Upper lobe of left lung (tissue), 6 donors: ENCODE measurements at regions not wholly inside any gene's neighbourhood (a gene's known extent, or its start where the extent isn't known, plus 50 kb on each side); places are given as distances from the start of the nearest gene placed in this dataset.

Experiments
- ATAC-seq, 2 donors: fragments of 200-7000 bp; cut with Tn5 transposase; one replicate each; pipeline ENCODE4 v1.9.1; 2022; ENCODE audit warnings: mild to moderate bottlenecking in 2 of 2, moderate library complexity in 2 of 2; ENCODE audit not compliant: low FRiP score in 2 of 2
- DNase-seq, 2 donors: peaks; one replicate each; pipeline ENCODE4 v3.0.0-alpha.2; 2019 to 2020
- H3K27ac ChIP-seq, 4 donors: fragments of 200-600 bp; sonication (generic); one replicate each; pipeline ENCODE4 v1.5.1; 2016 to 2019
- H3K27me3 ChIP-seq, 4 donors: fragments of 200-600 bp; sonication (generic); one replicate each; pipeline ENCODE4 v1.5.1; 2017 to 2019
- H3K36me3 ChIP-seq, 4 donors: fragments of 200-600 bp; sonication (generic); one replicate each; pipeline ENCODE4 v1.5.1; 2016 to 2019
- H3K4me1 ChIP-seq, 4 donors: fragments of 200-600 bp; sonication (generic); one replicate each; pipeline ENCODE4 v1.5.1; 2018 to 2019
- H3K4me3 ChIP-seq, 4 donors: fragments of 200-600 bp; sonication (generic); one replicate each; pipeline ENCODE4 v1.5.1; 2017 to 2019; ENCODE audit warnings: mild to moderate bottlenecking in 2 of 4, moderate library complexity in 1 of 4
- H3K9me3 ChIP-seq, 4 donors: fragments of 200-600 bp; sonication (generic); one replicate each; pipeline ENCODE4 v1.5.1; 2018 to 2019
- EP300 ChIP-seq, 4 donors: sonication (generic); formaldehyde crosslinking; IDR thresholded peaks; one replicate each; pipeline ENCODE4 v1.5.1; 2017; ENCODE audit warnings: antibody characterized with exemption in 4 of 4, control low read depth in 2 of 4
- POLR2A ChIP-seq, 4 donors: fragments of 450-650 bp; IDR thresholded peaks; one replicate each; pipeline ENCODE4 v1.5.1; 2016 to 2017; ENCODE audit warnings: antibody characterized with exemption in 4 of 4, mild to moderate bottlenecking in 2 of 4
- POLR2AphosphoS5 ChIP-seq, 2 donors: sonication (generic); formaldehyde crosslinking; IDR thresholded peaks; one replicate each; pipeline ENCODE4 v1.5.1; 2017; ENCODE audit warnings: antibody characterized with exemption in 2 of 2
- WGBS, 2 donors: methylation state at CpG; one replicate each; pipeline ENCODE4 v1.1.5; 2017 to 2018; 5-methylcytosine and 5-hydroxymethylcytosine counted together
- TF ChIP-seq, protein P1 (sequence below), 6 experiments: fragments of 450-650 bp in 4 of 6; fragments of 200-600 bp in 2 of 6; sonication (generic) in 2 of 6; IDR thresholded peaks; one replicate each; pipeline ENCODE4 v1.5.1; 2016 to 2019; ENCODE audit warnings: antibody characterized with exemption in 6 of 6
- donor health status: DM: no; HTN: no; CAD: no; lungs with moderate emphysema.
- donor health status: DM: no; HTN: yes; CAD: no; lungs with severe emphysema.

DNA sequence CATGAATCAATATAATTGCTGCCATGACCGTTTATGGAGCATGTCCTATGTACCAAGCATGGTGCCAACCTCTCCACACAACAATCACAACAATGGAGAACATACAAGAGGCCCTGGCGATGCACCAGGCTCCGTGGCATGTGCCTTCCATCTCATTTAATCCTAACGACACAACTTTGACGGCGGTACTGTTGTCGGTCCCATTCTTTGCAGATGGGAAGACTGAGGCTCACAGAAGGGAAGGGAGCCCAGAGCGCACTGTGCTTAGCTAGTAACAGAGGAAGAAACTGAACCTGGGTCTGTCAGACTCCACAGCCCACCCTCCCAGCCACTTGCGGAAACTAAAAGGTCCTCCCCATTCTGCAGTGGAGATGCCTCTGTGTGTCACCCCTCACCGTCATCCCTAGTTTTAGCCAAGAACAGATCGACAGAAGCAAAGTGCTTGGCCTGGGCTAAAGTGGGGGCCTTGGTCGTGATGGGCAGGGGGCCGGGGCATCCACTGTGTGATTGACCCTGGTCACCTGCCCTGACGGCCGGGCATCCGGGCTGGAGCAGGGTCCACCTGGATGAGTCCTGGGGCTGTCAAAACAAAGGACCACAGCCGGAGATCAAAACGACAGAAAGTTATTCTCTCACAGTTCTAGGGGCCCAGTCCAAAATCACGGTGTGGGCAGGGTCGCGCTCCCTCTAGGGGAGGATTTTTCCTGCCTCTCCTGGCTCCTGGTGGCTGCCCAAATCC is 183.9 kb downstream of the C16orf95 start:
- no peaks in the 10 kb centered on the region for H3K4me1 ChIP-seq
- 89 to 93% methylated on average over 13 to 21 of the region's 21 CpGs for WGBS, 2 donors
- no peaks in the 10 kb centered on the region for H3K36me3 ChIP-seq
- H3K9me3 ChIP-seq: peaks cover 0 to 11% (median 0%) of the 10 kb centered on the region in 4 donors
- DNase-seq (no peak), ATAC-seq (no peak)
- H3K27ac ChIP-seq: no peak overlapping the region
- H3K4me3 ChIP-seq: no peak overlapping the region
- H3K27me3 ChIP-seq: no peaks in the 10 kb centered on the region
- no peak for TF ChIP-seq POLR2AphosphoS5 (IDR thresholded peaks at IDR 0.05)
- TF ChIP-seq, protein P1, sequence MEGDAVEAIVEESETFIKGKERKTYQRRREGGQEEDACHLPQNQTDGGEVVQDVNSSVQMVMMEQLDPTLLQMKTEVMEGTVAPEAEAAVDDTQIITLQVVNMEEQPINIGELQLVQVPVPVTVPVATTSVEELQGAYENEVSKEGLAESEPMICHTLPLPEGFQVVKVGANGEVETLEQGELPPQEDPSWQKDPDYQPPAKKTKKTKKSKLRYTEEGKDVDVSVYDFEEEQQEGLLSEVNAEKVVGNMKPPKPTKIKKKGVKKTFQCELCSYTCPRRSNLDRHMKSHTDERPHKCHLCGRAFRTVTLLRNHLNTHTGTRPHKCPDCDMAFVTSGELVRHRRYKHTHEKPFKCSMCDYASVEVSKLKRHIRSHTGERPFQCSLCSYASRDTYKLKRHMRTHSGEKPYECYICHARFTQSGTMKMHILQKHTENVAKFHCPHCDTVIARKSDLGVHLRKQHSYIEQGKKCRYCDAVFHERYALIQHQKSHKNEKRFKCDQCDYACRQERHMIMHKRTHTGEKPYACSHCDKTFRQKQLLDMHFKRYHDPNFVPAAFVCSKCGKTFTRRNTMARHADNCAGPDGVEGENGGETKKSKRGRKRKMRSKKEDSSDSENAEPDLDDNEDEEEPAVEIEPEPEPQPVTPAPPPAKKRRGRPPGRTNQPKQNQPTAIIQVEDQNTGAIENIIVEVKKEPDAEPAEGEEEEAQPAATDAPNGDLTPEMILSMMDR (IDR thresholded peaks at IDR 0.05): no peak
- no peak for TF ChIP-seq EP300 (IDR thresholded peaks at IDR 0.05)
- TF ChIP-seq POLR2A (IDR thresholded peaks at IDR 0.05): no peak

DNA sequence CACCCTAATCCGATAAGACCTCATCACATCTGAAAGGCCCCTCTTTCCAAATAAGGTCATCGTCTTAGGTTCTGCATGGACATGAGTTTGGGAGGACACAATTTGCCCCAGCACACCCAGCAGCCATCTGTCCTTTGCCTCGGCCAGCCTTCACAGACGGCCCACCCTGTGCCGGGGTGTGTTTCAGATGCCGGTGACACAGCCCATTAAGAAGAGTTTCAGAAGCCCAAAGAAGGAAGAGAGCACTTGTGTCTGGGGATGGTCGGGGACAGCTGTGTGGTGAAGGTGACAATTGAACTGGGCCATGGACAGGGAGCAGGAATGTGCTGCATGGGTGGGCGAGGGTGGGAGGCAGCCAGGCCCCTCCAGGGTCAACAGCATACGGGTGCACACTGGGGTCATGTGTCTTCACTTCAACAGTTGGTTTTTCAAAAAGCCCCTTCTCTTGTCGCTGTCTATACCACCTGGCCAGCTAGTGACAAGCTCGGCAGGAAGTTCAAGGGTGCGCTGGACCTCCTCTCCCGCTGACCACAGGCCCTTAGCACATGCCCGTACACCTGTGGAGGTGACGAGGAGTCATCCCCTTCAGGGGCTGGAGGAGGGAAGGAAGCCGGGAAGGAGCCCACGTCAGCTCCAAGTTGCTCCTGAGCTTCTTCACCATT is 183.1 kb downstream of the C16orf95 start:
- WGBS, 2 donors: 91 to 93% methylated on average over 14 to 17 of the region's 17 CpGs
- TF ChIP-seq EP300 (IDR thresholded peaks at IDR 0.05) (no peak), POLR2A (IDR thresholded peaks at IDR 0.05) (no peak), POLR2AphosphoS5 (IDR thresholded peaks at IDR 0.05) (no peak)
- TF ChIP-seq, protein P1 (IDR thresholded peaks at IDR 0.05): no peak
- Histone ChIP-seq H3K4me1 (no peaks in the 10 kb centered on the region), H3K27me3 (no peaks in the 10 kb centered on the region), H3K9me3 (peaks cover 0 to 11% (median 0%) of the 10 kb centered on the region in 4 donors), H3K36me3 (no peaks in the 10 kb centered on the region), H3K27ac (no peak overlapping the region), H3K4me3 (no peak overlapping the region)
- DNase-seq: no peak
- no peak for ATAC-seq

DNA sequence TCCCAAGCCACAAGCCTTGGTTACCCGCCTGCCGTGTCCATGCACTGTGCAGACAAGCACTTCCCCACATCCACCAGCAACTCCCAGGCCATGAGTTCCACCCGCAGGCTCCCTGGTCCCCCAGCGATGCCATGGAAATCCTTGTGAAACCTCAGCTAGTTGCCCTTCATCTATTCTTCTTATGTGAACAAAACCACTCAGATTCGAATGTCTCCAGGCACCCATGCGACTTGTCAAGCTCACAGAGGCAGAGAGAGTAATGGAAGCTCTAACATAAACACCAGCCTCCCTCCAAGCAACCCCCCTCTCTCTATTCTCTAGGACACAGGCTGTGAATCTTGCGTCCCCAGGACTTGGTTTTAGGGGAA is 182.6 kb downstream of the C16orf95 start:
- Histone ChIP-seq H3K4me1 (no peaks in the 10 kb centered on the region), H3K4me3 (no peak overlapping the region), H3K27ac (no peak overlapping the region), H3K36me3 (no peaks in the 10 kb centered on the region), H3K9me3 (peaks cover 0 to 11% (median 0%) of the 10 kb centered on the region in 4 donors), H3K27me3 (no peaks in the 10 kb centered on the region)
- 87 to 92% methylated on average over 7 of the region's 7 CpGs for WGBS, 2 donors
- ATAC-seq: no peak
- no peak for DNase-seq
- no peak for TF ChIP-seq POLR2A (IDR thresholded peaks at IDR 0.05)
- TF ChIP-seq POLR2AphosphoS5 (IDR thresholded peaks at IDR 0.05): no peak
- no peak for TF ChIP-seq EP300 (IDR thresholded peaks at IDR 0.05)
- TF ChIP-seq, protein P1 (IDR thresholded peaks at IDR 0.05): no peak

DNA sequence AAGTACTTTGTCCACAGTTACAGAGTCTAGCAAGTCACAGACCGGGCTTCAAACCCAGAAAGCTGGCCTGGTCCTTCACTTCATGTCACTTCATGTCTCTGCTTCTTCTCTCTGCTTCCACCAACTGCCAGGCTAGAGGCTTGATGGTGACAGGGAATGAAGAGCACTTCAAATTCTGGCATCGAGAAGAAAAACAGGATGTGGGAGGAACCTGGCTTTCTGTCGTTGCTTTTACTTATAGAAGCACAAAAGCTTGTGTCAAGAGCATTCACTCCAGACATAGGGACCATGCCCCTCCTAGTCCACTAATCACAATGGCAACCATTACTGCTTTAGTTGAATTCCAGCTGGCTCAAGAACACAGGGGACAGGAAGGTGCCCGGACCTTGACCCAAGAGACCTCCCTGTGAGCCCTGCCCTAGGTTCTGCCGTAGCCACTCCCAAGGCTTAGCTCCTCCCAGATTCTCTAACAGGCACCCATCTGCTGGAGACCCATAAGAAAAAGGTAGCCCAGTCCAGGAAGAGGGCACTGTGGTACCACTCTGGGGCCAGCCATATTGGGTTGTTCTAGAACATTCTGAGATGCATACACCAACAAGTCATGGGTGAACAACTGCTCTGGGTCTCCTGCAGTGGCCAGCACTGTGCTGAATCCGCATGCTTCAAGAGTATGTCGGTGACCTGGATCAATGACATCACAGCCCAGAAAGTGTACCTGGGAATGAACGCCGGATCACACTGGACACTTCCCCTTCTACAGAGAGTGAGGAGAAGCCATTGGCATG is 181.8 kb downstream of the C16orf95 start:
- Histone ChIP-seq H3K27ac (no peak overlapping the region), H3K4me1 (no peaks in the 10 kb centered on the region), H3K9me3 (peaks cover 0 to 11% (median 0%) of the 10 kb centered on the region in 4 donors), H3K27me3 (no peaks in the 10 kb centered on the region), H3K4me3 (no peak overlapping the region), H3K36me3 (no peaks in the 10 kb centered on the region)
- no peak for ATAC-seq
- TF ChIP-seq, protein P1 (IDR thresholded peaks at IDR 0.05): no peak
- TF ChIP-seq POLR2A (IDR thresholded peaks at IDR 0.05): no peak
- no peak for TF ChIP-seq EP300 (IDR thresholded peaks at IDR 0.05)
- TF ChIP-seq POLR2AphosphoS5 (IDR thresholded peaks at IDR 0.05): no peak
- DNase-seq: no peak
- 51 to 62% methylated on average over 9 of the region's 9 CpGs for WGBS, 2 donors
